ENCODE measurements at regions not wholly inside any gene's neighbourhood (a gene's known extent, or its start where the extent isn't known, plus 50 kb on each side); places are given as distances from the start of the nearest gene placed in this dataset.
A peak's percentile ranks its signal among the peaks of the same experiment; 100 is the strongest.

GRCh38 chr1:200247518-200247917 lies 162.3 kb downstream of the ZNF281 start:
- Mint-ChIP-seq H3K9me3 (ENCODE audit: unreplicated experiment) (peaks cover 2% of the 10 kb centered on the region), H3K27ac (ENCODE audit: unreplicated experiment) (no peak overlapping the region), H3K4me3 (ENCODE audit: unreplicated experiment) (no peak overlapping the region), H3K4me1 (ENCODE audit: low read depth, unreplicated experiment) (peaks cover 6% of the 10 kb centered on the region), H3K36me3 (ENCODE audit: low read depth, unreplicated experiment) (no peaks in the 10 kb centered on the region), H3K27me3 (ENCODE audit: low read depth, unreplicated experiment) (no peaks in the 10 kb centered on the region)
- Histone ChIP-seq H3K4me2 (ENCODE audit: low read length) (no peak overlapping the region), H3K9ac (ENCODE audit: low read length) (no peak overlapping the region), H3K9me3 (ENCODE audit: insufficient read depth, low read depth, low read length) (no peaks in the 10 kb centered on the region), H3K4me3 (ENCODE audit: insufficient read depth, low read depth, low read length) (no peak overlapping the region), H3K79me2 (ENCODE audit: insufficient read depth, low read length) (no peaks in the 10 kb centered on the region), H2AFZ (ENCODE audit: low read depth, low read length) (no peak overlapping the region), H3K36me3 (ENCODE audit: insufficient read depth, low read length) (no peaks in the 10 kb centered on the region), H4K20me1 (ENCODE audit: insufficient read depth, low read length) (no peaks in the 10 kb centered on the region), H3K4me1 (ENCODE audit: insufficient read depth, low read length) (no peaks in the 10 kb centered on the region), H3K27me3 (ENCODE audit: insufficient read depth, low read length) (no peaks in the 10 kb centered on the region), H3K27ac (ENCODE audit: low read depth, low read length) (no peak overlapping the region)
- no peak for FAIRE-seq
- DNase-seq (ENCODE audit: low read depth) = no peak
- TF ChIP-seq CTCF (IDR thresholded peaks at IDR 0.05; ENCODE audit: insufficient read depth, low read depth, low read length) = no peak
- TF ChIP-seq EZH2 (IDR thresholded peaks at IDR 0.05; ENCODE audit: insufficient read depth, low read length) = no peak

DNA sequence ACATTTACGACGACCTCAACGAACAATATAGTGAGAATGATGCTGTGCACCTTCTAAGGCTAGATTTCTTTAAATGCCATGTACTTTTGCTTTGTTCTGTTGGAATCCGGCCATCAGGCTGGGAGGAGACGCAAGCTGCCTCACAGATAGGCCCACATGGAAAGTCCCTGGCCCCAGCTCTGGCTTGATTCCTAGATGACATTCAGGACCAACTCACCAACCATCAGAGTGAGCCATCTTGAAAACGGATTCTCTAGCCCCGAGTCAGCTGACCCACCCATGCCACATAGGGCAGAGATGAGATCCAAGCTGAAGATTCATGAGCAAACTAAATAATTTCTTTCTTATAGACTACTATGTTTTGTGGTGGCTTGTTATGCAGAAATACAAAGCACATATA lies 164.4 kb downstream of the ZNF281 start:
- H3K36me3 Mint-ChIP-seq (ENCODE audit: low read depth, unreplicated experiment) = no peaks in the 10 kb centered on the region
- H2AFZ ChIP-seq (ENCODE audit: low read depth, low read length) = no peak overlapping the region
- TF ChIP-seq EZH2 (IDR thresholded peaks at IDR 0.05; ENCODE audit: insufficient read depth, low read length) = no peak
- TF ChIP-seq CTCF (IDR thresholded peaks at IDR 0.05; ENCODE audit: insufficient read depth, low read depth, low read length) = no peak

DNA sequence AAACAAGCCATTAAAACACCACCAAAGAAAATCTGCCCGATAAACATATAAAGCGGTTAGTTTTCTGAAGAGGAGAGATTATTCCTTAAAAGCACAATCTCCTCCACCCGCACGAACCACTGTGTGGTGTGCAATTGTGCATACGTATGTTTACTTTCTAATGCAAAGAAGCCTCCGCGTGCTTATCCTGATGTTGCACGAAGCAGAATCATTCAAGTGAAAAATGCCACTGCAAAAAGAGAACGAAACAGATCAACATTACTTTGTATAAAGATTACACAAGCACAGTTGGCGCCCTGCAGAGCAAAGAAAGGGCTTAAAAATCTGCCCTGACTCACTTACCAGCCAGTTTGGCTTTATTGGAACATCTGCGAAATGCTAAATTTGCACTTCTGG lies 166.8 kb downstream of the ZNF281 start:
- peaks cover 2% of the 10 kb centered on the region for H3K9me3 Mint-ChIP-seq (ENCODE audit: unreplicated experiment)
- peak overlapping the region; percentile 76 for H2AFZ ChIP-seq (ENCODE audit: low read depth, low read length)
- no peak overlapping the region for H3K4me3 Mint-ChIP-seq (ENCODE audit: unreplicated experiment)
- no peaks in the 10 kb centered on the region for H3K9me3 ChIP-seq (ENCODE audit: insufficient read depth, low read depth, low read length)
- H3K4me2 ChIP-seq (ENCODE audit: low read length) = peak overlapping the region; percentile 82
- peak overlapping the region; percentile 52 for H3K4me3 ChIP-seq (ENCODE audit: insufficient read depth, low read depth, low read length)
- TF ChIP-seq EZH2 (IDR thresholded peaks at IDR 0.05; ENCODE audit: insufficient read depth, low read length) (no peak), CTCF (IDR thresholded peaks at IDR 0.05; ENCODE audit: insufficient read depth, low read depth, low read length) (no peak)
- FAIRE-seq = no peak
- no peaks in the 10 kb centered on the region for H3K27me3 Mint-ChIP-seq (ENCODE audit: low read depth, unreplicated experiment)
- no peaks in the 10 kb centered on the region for H3K36me3 Mint-ChIP-seq (ENCODE audit: low read depth, unreplicated experiment)
- DNase-seq (ENCODE audit: low read depth) = no peak
- H3K36me3 ChIP-seq (ENCODE audit: insufficient read depth, low read length) = no peaks in the 10 kb centered on the region
- H3K4me1 Mint-ChIP-seq (ENCODE audit: low read depth, unreplicated experiment) = no peaks in the 10 kb centered on the region
- peak overlapping the region; percentile 3 for H3K9ac ChIP-seq (ENCODE audit: low read length)
- no peaks in the 10 kb centered on the region for H4K20me1 ChIP-seq (ENCODE audit: insufficient read depth, low read length)
- H3K27ac Mint-ChIP-seq (ENCODE audit: unreplicated experiment) = no peak overlapping the region
- H3K79me2 ChIP-seq (ENCODE audit: insufficient read depth, low read length) = no peaks in the 10 kb centered on the region
- H3K4me1 ChIP-seq (ENCODE audit: insufficient read depth, low read length) = no peaks in the 10 kb centered on the region
- no peaks in the 10 kb centered on the region for H3K27me3 ChIP-seq (ENCODE audit: insufficient read depth, low read length)
- H3K27ac ChIP-seq (ENCODE audit: low read depth, low read length) = no peak overlapping the region

More for the DNA sequence above, 164.4 kb downstream of the ZNF281 start:
- Mint-ChIP-seq H3K9me3 (ENCODE audit: unreplicated experiment) (peaks cover 2% of the 10 kb centered on the region), H3K27ac (ENCODE audit: unreplicated experiment) (no peak overlapping the region), H3K4me3 (ENCODE audit: unreplicated experiment) (no peak overlapping the region), H3K27me3 (ENCODE audit: low read depth, unreplicated experiment) (no peaks in the 10 kb centered on the region), H3K4me1 (ENCODE audit: low read depth, unreplicated experiment) (no peaks in the 10 kb centered on the region)
- Histone ChIP-seq H3K9ac (ENCODE audit: low read length) (no peak overlapping the region), H3K27me3 (ENCODE audit: insufficient read depth, low read length) (no peaks in the 10 kb centered on the region), H4K20me1 (ENCODE audit: insufficient read depth, low read length) (no peaks in the 10 kb centered on the region), H3K36me3 (ENCODE audit: insufficient read depth, low read length) (no peaks in the 10 kb centered on the region), H3K4me1 (ENCODE audit: insufficient read depth, low read length) (no peaks in the 10 kb centered on the region), H3K4me3 (ENCODE audit: insufficient read depth, low read depth, low read length) (no peak overlapping the region), H3K9me3 (ENCODE audit: insufficient read depth, low read depth, low read length) (no peaks in the 10 kb centered on the region), H3K4me2 (ENCODE audit: low read length) (no peak overlapping the region), H3K79me2 (ENCODE audit: insufficient read depth, low read length) (no peaks in the 10 kb centered on the region), H3K27ac (ENCODE audit: low read depth, low read length) (no peak overlapping the region)
- FAIRE-seq (no peak), DNase-seq (ENCODE audit: low read depth) (no peak)

All from astrocyte (in vitro differentiated cells and primary cell).